ENCODE measurements at regions not wholly inside any gene's neighbourhood (a gene's known extent, or its start where the extent isn't known, plus 50 kb on each side); places are given as distances from the start of the nearest gene placed in this dataset.

- TF ChIP-seq POLR2A (IDR thresholded peaks at IDR 0.05) (no peak), CTCF (IDR thresholded peaks at IDR 0.05) (no peak)
Measured at GRCh38 chr3:186466391-186466974, 77.7 kb downstream of the CRYGS start.

All from lower leg skin (tissue), 3 donors.